Gastrocnemius medialis (tissue), 4 donors: ENCODE measurements at regions not wholly inside any gene's neighbourhood (a gene's known extent, or its start where the extent isn't known, plus 50 kb on each side); places are given as distances from the start of the nearest gene placed in this dataset.

Experiments
- ATAC-seq, 2 donors: fragments of 150-250 bp; one replicate each; pipeline ENCODE4 v1.9.1; 2016
- DNase-seq, 2 donors: peaks; one replicate each; pipeline ENCODE4 v3.0.0-alpha.2; 2019
- H3K27ac ChIP-seq, 4 donors: fragments of 200-600 bp; sonication (generic); 1 replicate in 1 of 4; 2 replicates in 3 of 4; pipeline ENCODE4 v1.5.1; 2016 to 2018; ENCODE audit warnings: mild to moderate bottlenecking in 2 of 4, moderate library complexity in 1 of 4
- H3K27me3 ChIP-seq, 3 donors: fragments of 200-600 bp; sonication (generic) in 2 of 3; 1 replicate in 1 of 3; 2 replicates in 2 of 3; pipeline versions ENCODE4 v1.5.1 to v1.6.0; 2016 to 2019; ENCODE audit warnings: mild to moderate bottlenecking in 1 of 3, moderate library complexity in 1 of 3
- H3K36me3 ChIP-seq, 2 donors: fragments of 200-600 bp; sonication (generic) in 1 of 2; one replicate each; pipeline ENCODE4 v1.5.1; 2017 to 2018
- H3K4me1 ChIP-seq, 2 donors: fragments of 200-600 bp; sonication (generic) in 1 of 2; one replicate each; pipeline ENCODE4 v1.5.1; 2016 to 2017; ENCODE audit warnings: mild to moderate bottlenecking in 2 of 2
- H3K4me3 ChIP-seq, 4 donors: fragments of 200-600 bp; sonication (generic) in 3 of 4; 1 replicate in 1 of 4; 2 replicates in 3 of 4; pipeline ENCODE4 v1.5.1; 2016 to 2019; ENCODE audit warnings: mild to moderate bottlenecking in 2 of 4
- H3K9me3 ChIP-seq, 3 donors: fragments of 200-600 bp; sonication (generic) in 2 of 3; 1 replicate in 1 of 3; 2 replicates in 2 of 3; pipeline ENCODE4 v1.5.1; 2016 to 2019
- POLR2A ChIP-seq, 2 donors: fragments of 450-650 bp; IDR thresholded peaks; one replicate each; pipeline ENCODE4 v1.6.1; 2017; ENCODE audit warnings: antibody characterized with exemption in 2 of 2, mild to moderate bottlenecking in 2 of 2, moderate library complexity in 2 of 2
- in situ Hi-C, 4 donors: fragments of 200-750 bp; cut with MboI; loops; one replicate each; pipeline versions ENCODE4 v1.15.0 to v1.8.0; 2017; ENCODE audit warnings: low sequenced_read_pairs in 4 of 4
- intact Hi-C: fragments of 100-400 bp; cut with DNase I; formaldehyde crosslinking; loops from one replicate; pipeline ENCODE4 v1.15.1; 2023; ENCODE audit warnings: low total_unique reads
- TF ChIP-seq, protein P1 (sequence below), 5 experiments: fragments of 450-650 bp in 3 of 5; fragments of 200-600 bp in 2 of 5; sonication (generic) in 2 of 5; IDR thresholded peaks in 4 of 5; conservative IDR thresholded peaks in 1 of 5; 1 replicate in 4 of 5; 2 replicates in 1 of 5; pipeline ENCODE4 v1.5.1; 2016 to 2019; ENCODE audit warnings: antibody characterized with exemption in 5 of 5, mild to moderate bottlenecking in 3 of 5, moderate library complexity in 3 of 5

DNA sequence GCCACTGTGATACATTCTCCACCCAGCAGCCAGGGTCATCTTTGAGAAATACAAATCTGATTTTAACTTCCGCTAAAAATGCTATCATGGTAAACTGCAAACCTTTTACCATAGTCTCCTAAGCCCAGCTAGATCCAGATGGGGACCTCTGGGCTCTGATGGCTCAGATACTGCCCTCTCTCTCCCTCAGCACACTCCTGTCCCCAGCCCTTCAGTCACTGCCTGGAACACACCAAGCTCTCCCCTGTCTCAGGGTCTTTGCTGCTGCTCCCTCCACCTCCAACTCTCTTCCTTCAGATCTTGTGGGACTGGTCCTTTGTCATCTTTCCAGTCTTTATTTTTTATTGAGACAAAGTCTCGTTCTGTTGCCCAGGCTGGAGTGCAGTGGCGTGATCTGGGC is 65.1 kb downstream of the SPRY4 start:
- Histone ChIP-seq H3K9me3 (no peaks in the 10 kb centered on the region), H3K4me1 (no peaks in the 10 kb centered on the region), H3K27me3 (no peaks in the 10 kb centered on the region), H3K27ac (no peak overlapping the region), H3K4me3 (no peak overlapping the region), H3K36me3 (no peaks in the 10 kb centered on the region)
- ATAC-seq = no peak
- in situ Hi-C loops (no loop called here), intact Hi-C loops (no loop called here)
- TF ChIP-seq POLR2A (IDR thresholded peaks at IDR 0.05) = no peak
- TF ChIP-seq, protein P1, sequence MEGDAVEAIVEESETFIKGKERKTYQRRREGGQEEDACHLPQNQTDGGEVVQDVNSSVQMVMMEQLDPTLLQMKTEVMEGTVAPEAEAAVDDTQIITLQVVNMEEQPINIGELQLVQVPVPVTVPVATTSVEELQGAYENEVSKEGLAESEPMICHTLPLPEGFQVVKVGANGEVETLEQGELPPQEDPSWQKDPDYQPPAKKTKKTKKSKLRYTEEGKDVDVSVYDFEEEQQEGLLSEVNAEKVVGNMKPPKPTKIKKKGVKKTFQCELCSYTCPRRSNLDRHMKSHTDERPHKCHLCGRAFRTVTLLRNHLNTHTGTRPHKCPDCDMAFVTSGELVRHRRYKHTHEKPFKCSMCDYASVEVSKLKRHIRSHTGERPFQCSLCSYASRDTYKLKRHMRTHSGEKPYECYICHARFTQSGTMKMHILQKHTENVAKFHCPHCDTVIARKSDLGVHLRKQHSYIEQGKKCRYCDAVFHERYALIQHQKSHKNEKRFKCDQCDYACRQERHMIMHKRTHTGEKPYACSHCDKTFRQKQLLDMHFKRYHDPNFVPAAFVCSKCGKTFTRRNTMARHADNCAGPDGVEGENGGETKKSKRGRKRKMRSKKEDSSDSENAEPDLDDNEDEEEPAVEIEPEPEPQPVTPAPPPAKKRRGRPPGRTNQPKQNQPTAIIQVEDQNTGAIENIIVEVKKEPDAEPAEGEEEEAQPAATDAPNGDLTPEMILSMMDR (IDR thresholded peaks at IDR 0.05 in 4 of 5, conservative IDR thresholded peaks at IDR 0.05 in 1 of 5) = no peak
- DNase-seq = no peak

DNA sequence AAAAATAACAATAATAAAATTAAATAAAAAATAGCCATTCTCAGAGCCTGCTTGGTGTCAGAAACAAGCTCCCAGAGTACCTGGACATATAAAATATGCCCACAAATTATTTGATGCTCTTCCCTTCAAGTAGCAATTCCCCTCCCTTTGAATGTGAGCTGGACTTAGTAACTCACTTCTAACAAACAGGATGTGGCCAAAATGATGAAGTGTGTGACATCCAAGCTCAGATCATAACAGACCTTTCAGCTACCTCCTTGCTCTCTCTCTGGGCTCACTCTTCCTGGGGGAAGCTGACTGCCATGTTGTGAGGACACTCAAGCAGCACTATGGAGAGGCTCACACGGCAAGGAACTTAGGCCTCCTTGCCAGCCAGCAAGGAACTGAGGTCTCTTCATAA is 69.0 kb downstream of the SPRY4 start:
- no peak for ATAC-seq
- H3K9me3 ChIP-seq = no peaks in the 10 kb centered on the region
- no peaks in the 10 kb centered on the region for H3K4me1 ChIP-seq
- no peak for DNase-seq
- no peak for TF ChIP-seq POLR2A (IDR thresholded peaks at IDR 0.05)
- TF ChIP-seq, protein P1 (IDR thresholded peaks at IDR 0.05 in 4 of 5, conservative IDR thresholded peaks at IDR 0.05 in 1 of 5) = no peak
- no peaks in the 10 kb centered on the region for H3K27me3 ChIP-seq
- intact Hi-C loops = no loop called here
- H3K27ac ChIP-seq = no peak overlapping the region
- no peak overlapping the region for H3K4me3 ChIP-seq
- in situ Hi-C loops = no loop called here
- H3K36me3 ChIP-seq = no peaks in the 10 kb centered on the region

DNA sequence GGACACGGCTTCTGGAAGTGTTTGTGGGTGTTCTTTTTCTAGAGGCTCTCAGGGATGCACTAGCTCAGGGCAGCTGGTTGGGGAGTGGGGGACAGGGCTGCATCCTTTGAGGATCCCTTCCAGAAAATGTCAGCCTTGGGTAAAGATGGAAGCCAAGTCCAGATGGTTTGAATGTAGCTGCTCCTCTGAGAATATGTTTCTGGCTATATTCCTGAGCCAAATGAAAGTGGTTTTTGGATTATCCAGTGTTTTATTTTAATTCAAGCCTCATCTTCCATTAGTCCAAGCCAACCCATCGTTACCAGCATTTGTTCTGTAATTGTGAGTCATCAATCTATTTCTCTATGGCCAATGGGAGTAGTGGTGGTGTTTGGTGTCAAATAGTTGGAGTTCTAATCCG is 70.4 kb downstream of the SPRY4 start:
- Histone ChIP-seq H3K4me1 (no peaks in the 10 kb centered on the region), H3K27ac (no peak overlapping the region)
- no peak for ATAC-seq

DNA sequence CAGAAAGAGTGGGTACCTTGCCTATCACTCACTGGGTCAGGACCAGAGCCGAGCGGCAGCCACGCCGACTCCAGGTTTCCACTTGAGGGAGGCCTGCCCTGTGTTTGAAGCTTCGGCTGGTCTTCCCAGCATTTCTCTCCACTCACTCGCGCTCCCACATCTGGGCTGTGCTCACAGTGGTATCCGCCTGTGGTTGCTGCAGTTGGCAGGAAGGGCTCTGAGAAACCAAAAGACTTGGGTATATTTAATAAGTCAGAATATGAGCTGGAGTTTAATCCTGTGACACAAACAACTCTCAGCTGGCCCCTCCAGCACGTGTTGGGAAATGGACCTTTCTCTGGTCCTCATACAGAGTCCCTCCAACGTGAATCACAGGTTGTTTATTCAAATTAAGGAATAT is 70.9 kb downstream of the SPRY4 start:
- intact Hi-C loops = no loop called here
- TF ChIP-seq, protein P1 (IDR thresholded peaks at IDR 0.05 in 4 of 5, conservative IDR thresholded peaks at IDR 0.05 in 1 of 5) = no peak
- no peak for TF ChIP-seq POLR2A (IDR thresholded peaks at IDR 0.05)
- Histone ChIP-seq H3K4me3 (no peak overlapping the region), H3K4me1 (no peaks in the 10 kb centered on the region), H3K27me3 (no peaks in the 10 kb centered on the region), H3K36me3 (no peaks in the 10 kb centered on the region), H3K9me3 (no peaks in the 10 kb centered on the region), H3K27ac (peak overlapping the region in 1 of 4 donors; percentile 47)
- no peak for ATAC-seq
- in situ Hi-C loops = no loop called here
- DNase-seq = no peak

More for the DNA sequence above, 70.4 kb downstream of the SPRY4 start:
- TF ChIP-seq, protein P1 (IDR thresholded peaks at IDR 0.05 in 4 of 5, conservative IDR thresholded peaks at IDR 0.05 in 1 of 5) = no peak
- no peak for TF ChIP-seq POLR2A (IDR thresholded peaks at IDR 0.05)
- in situ Hi-C loops = no loop called here
- Histone ChIP-seq H3K27me3 (no peaks in the 10 kb centered on the region), H3K36me3 (no peaks in the 10 kb centered on the region), H3K9me3 (no peaks in the 10 kb centered on the region), H3K4me3 (no peak overlapping the region)
- intact Hi-C loops = no loop called here
- DNase-seq = no peak

DNA sequence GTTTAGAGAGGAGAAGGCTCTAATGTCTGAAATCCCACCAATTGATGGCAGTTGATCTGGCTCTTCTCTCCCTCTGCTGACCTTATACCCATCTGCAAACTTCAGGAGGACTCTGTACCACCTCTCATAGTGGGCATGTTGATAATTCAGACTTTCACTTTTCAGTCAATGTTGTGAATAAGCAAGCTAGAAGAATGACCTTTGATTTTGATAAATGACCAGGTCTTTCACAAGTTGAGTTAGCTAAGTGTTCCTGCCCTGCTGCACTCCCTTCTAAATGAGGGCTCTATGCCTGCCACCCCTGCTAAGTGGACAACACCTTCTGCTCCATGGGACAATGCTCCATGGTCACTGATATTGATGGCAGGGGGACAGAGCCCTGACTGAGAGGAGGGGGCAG is 74.7 kb downstream of the SPRY4 start:
- Histone ChIP-seq H3K36me3 (no peaks in the 10 kb centered on the region), H3K27me3 (no peaks in the 10 kb centered on the region), H3K9me3 (no peaks in the 10 kb centered on the region), H3K4me1 (no peaks in the 10 kb centered on the region), H3K4me3 (no peak overlapping the region), H3K27ac (no peak overlapping the region)
- ATAC-seq (no peak), DNase-seq (no peak)
- in situ Hi-C loops = no loop called here
- intact Hi-C loops = no loop called here
- TF ChIP-seq, protein P1 (IDR thresholded peaks at IDR 0.05 in 4 of 5, conservative IDR thresholded peaks at IDR 0.05 in 1 of 5) = no peak
- TF ChIP-seq POLR2A (IDR thresholded peaks at IDR 0.05) = no peak
